Adrenal gland (tissue), 5 donors: ENCODE measurements at regions not wholly inside any gene's neighbourhood (a gene's known extent, or its start where the extent isn't known, plus 50 kb on each side); places are given as distances from the start of the nearest gene placed in this dataset.
"Not testable (repeated sequence)": the region's sequence is repeated elsewhere in the genome, so short reads cannot be mapped to it uniquely, and the experiment has no call there.

Source experiments
- CTCF ChIP-seq, 6 experiments: fragments of 450-650 bp in 4 of 6; fragments of 200-600 bp in 2 of 6; sonication (generic) in 1 of 6; IDR thresholded peaks; 1 replicate in 5 of 6; 2 replicates in 1 of 6; pipeline versions ENCODE4 v1.5.1 to v1.8.0; 2016 to 2021; ENCODE audit warnings: antibody characterized with exemption in 6 of 6, mild to moderate bottlenecking in 2 of 6, moderate library complexity in 1 of 6
- POLR2A ChIP-seq, 2 donors: fragments of 450-650 bp; IDR thresholded peaks; one replicate each; pipeline ENCODE4 v1.6.1; 2017; ENCODE audit warnings: antibody characterized with exemption in 2 of 2, mild to moderate bottlenecking in 2 of 2, moderate library complexity in 1 of 2
- donor health status: DM: no; HTN: no; CAD: no.

- TF ChIP-seq CTCF, POLR2A (IDR thresholded peaks at IDR 0.05): not testable (repeated sequence)
Observed at GRCh38 chr2:91763710-91764109, 3072.2 kb downstream of the RPIA start.
